GM21576 (cell line): ENCODE measurements at regions not wholly inside any gene's neighbourhood (a gene's known extent, or its start where the extent isn't known, plus 50 kb on each side); places are given as distances from the start of the nearest gene placed in this dataset.
"Not testable (repeated sequence)": the region's sequence is repeated elsewhere in the genome, so short reads cannot be mapped to it uniquely, and the experiment has no call there.

Experiments
- ATAC-seq: cut with Tn5 transposase; IDR thresholded peaks from one replicate; pipeline ENCODE4 v1.9.1; 2021; ENCODE audit warnings: mild to moderate bottlenecking, moderate library complexity; ENCODE audit not compliant: unreplicated experiment

DNA sequence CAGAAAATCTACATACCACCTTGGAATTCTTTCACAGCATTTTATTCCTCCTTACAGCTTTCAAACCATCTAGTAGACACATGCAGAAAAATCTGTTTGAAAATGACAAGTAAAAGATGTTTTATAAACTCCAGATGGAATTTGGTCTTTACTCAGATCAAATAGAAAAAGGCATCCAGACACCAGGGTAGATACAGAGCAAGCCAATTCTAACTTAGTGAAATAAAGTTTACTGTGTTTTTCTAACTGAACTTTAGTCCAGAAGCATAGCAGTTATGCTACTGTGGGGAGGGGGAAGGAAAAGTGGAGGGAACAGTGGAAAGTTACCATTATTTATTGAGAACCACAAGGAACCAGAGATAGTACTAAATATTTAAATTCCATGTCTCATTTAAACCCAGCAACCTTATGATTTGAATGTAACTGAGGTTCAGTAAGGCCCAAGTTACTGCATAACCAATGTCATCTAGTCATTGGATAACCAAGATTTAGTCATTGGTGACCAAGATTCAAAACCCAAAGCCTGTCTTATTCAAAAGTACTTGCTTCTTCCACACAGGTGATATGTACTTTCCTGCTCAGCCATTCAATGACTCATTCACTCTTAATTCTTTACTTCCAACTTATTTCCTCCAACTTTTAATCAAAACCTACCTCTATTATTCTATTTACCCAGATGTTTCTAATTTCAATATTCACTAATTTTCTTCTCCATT, 57.7 kb downstream of the RAD51AP2 start:
- no peak for ATAC-seq

DNA sequence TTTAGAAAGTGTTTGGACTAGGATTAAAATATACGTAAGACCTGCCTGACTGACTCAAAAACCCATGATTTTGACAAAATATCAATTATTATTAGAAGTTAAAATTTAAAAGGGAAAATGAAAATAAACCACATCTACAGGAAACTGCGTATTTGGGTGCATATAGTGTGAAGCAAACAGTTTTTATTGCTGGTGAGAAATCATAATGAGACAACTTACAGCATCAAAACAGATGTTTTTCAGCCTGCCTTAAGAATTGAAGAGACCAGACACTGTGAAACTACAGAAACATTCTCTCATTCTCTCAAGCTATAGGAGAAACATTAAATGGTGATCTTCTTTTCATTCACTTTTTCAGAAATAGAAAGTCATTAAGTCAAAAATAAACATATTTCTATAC, 62.9 kb downstream of the RAD51AP2 start:
- no peak for ATAC-seq

DNA sequence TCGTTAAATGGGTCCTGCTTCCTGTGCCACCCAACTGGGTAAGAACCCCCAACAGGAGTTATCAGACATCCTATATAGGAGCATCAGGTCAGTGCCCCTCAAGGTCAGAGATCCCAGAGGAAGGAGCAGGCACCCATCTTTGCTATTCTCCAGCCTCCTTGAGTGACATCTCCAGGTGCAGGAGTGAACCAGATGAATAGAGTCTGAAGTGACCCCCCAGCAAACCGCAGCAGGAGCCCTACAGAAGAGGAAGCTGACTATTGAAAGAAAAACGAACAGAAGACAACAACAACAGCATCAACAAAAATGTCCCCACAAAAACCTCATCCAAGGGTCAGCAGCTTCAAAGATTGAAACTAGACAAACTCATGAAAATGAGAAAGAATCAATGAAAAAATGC, 72.0 kb downstream of the RAD51AP2 start:
- not testable (repeated sequence) for ATAC-seq

DNA sequence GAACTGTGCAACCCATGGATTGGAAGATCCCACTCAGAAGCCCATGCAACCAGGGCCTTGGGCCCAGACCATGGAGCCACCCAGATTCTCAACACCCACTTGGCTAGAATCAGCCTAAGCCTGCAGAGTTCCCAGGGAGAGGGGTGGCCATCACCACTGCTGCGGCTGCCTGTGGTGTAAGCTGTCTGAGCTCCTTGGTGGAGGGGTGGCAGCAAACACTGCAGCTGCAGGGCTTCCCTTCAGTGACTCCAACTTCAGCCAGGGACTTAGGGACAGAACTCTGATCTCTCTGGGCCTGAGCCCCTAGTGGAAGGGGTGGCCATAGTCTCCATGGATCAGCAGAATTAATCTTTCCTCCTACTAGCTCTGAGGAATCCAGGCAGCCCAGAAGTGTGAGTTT, 72.5 kb downstream of the RAD51AP2 start:
- no peak for ATAC-seq

DNA sequence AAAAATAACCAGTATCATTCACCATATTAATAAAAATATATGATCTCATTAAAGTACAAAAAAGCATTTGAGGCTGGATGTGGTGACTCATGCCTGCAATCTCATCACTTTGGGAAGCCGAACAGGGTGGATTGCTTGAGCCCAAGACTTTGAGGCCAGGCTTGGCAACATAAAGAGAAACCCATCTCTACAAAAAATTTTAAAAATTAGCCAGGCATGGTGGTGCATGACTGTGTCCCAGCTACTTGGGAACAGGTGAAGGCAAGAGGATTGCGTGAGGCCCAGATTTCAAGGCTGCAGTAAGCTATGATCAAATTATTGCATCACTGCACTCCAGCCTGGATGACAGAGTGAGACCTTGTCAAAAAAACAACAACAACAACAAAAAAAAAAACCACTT, 75.9 kb downstream of the RAD51AP2 start:
- no peak for ATAC-seq

DNA sequence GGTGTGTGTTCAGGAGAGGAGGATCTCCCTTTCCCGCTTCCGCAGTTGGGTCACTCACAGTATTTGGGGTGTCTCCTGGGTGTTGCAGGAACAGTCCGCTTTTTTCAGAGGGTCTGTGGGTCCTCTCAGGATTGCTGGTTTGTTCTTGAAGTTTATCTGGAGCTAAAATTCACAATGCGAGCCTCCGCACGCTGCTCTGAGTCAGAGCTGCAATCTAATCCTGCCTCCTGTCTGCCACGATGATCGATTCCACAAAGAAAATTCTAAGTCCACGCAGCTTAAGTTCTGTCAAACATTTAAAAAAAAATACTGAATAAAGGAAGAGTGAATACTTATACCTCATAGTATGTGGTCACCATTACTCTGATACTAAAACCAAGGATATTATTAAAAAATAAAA, 76.5 kb downstream of the RAD51AP2 start:
- ATAC-seq: no peak

DNA sequence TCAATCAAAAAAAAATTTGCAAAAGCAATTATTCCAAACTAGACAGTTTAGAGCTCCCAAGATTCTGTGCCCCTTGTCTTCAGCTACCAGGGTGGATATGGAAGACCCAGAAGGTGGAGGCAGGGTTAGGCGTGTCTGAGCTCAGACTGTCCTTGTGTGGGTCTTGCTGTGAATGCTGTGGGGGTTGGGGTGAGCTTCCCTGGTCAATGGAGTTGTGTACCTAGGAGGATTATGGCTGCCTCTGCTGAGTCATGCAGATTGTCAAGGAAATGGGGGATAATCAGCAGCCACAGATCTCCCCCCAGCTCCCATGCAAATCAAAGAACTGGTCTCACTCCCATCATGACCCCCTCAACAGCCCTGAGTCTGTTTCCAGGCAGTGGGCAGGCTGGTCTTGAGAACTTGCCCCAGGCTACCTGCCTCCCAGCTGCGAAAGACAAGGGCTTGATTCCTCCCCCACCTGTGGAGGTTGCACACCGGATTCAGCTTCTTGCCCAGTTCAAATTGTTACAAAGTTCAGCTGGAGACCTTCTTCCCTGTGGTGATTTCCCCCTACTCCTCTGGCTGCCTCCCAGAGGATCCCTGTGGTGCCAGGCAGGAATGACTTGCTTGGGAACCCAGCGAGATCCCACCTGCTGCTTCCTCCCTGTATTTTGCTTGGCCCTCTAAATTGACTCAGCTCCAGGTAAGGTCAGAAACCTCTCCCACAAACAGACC, 77.0 kb downstream of the RAD51AP2 start:
- ATAC-seq: no peak

DNA sequence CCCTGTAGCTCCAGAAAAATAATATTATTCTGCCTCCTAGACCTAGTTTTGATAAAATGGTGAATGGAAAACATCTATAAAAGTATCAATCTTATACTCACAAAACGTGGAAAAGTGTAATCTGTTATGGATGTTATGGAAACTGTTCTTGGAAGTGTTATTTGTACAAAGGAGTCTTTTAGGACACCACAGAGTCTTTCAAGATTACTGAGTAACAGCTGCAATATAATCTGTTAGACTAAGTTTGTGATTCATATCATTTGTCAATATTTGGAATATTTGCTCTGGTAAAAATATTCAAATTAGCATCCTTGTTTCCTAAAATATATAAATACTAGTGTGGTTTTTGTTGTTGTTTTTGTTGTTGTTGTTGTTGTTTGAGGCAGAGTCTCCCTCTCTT, 87.9 kb downstream of the RAD51AP2 start:
- no peak for ATAC-seq

DNA sequence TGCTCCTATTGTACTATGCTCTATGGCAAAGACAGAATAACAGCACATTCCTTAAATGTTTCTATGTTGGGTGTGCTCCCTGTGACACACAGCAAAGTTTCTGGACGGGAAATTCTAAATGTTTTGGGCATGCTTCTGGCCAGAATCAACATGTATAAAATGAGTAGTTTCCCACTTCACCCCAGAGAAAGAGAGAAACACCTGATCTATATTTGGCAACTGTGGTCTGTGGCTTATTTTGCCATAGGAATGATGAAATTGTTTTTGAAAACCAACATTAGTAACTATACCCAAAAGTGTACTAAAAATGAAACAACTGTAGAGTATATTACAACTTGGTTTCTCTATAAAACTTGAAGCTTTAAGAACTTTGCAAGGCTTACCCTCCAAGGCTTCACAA, 89.1 kb downstream of the RAD51AP2 start:
- ATAC-seq: no peak

DNA sequence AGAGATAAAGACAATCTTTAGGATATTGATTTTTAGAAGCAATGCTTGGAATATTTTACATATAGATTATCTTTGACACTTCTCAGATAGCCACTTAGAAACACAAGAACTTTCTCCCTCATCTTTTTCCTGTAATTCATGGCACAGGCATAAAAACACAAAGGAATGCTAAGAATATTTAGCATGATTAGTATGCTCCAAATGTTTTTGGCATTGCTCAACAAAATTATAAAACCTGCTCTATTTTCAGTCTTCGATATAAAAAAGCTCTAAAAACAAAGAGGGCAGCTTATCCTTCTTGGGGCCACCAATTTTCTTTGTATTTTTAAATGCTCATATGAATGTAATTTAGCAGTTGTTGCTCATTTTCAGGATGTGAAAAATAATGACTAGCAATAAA, 90.8 kb downstream of the RAD51AP2 start:
- no peak for ATAC-seq

DNA sequence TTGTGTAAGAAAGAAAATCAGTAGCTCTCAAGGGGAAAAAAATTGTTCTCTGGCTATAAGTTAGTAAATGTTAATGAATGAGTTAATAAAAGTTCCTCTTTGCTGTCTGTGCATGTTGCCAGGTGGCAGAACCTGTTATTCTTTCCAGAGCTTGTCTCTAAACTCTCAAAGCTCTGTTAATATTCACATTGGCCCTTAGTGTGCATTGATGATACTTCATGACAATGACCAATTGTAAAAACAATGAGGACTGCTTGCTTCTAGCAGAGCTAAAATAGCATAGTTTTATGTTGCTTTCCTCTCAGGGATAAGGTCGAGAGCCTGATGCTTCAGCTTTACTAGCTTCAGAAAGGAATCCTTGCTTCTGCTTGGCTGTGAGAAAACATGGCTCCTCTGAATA, 91.5 kb downstream of the RAD51AP2 start:
- ATAC-seq: no peak

DNA sequence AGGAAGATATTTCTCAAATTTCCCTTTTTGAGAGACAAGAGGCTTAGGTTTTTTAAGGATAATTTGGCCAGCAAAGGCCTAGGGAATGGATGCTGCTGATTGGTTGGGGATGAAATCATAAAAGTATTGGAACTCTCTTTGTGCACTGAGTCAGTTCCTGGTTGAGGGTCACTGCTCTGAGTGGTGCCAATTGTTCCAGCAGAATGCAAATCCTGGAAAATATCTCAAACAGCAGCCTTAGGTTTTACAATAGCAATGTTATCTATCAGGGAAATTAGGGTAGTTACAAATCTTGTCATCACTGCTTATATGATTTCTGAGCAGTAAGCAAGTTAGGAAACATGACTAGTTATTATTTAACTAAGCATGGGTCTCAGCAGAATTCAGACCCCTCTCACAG, 96.2 kb downstream of the RAD51AP2 start:
- no peak for ATAC-seq

DNA sequence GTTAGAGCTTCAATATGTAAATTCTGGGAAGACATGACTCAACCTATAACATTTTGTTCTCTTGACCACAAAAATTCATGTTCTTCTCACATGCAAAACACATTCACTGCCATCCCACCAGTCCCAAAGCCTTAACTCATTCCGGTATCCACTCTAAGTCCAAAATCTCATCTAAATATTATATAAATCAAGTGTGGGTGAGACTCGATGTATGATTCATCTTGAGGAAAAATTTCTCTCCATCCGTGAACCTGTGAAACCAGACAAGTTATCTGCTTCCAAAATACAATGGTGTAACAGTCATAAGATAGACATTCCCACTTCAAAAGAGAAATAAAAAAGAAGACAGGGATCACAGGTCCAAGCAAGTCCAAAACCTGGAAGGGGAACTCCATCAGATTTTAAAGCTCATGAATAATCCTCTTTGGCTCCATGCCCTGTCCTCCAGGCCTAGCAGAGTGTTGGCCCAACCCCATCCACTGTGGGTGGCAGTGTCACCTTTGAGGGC, 101.3 kb downstream of the RAD51AP2 start:
- no peak for ATAC-seq

DNA sequence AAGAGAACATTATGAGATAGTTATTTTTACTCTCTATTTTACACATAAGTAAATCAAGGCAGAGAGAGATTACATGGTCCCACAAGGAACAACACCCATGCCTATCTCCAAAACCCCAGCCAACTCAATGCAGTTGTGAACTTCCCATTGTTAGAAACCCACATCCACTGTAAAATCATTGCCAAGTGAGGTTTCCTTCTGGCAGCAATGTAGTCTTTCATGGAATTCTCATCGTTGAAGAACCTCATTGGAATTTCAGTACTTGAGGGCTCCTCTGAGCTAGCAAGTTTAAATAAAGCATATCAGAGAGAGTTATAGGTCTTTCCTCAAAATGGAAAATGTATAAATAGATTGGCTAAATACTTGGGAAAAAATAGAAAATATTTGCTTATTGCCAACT, 105.2 kb downstream of the RAD51AP2 start:
- ATAC-seq: no peak

DNA sequence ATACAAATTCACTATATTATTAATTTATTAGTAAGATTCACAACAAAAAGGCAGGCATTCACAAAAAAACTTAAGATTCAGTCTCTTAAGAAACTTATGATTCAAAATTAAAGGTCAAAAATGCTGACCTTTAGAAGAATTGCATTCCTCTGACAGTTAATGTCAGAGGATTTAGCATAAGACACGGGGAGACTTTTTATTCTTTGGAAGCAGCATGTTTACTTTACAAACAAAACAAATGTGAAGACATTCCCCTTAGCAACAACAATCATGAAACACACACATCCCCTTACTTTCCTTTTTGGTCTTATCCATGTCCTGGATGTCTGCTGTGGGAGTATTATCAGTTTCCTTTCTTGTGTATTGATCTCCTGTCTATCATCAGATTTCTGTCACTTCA, 117.1 kb downstream of the RAD51AP2 start:
- ATAC-seq: no peak

DNA sequence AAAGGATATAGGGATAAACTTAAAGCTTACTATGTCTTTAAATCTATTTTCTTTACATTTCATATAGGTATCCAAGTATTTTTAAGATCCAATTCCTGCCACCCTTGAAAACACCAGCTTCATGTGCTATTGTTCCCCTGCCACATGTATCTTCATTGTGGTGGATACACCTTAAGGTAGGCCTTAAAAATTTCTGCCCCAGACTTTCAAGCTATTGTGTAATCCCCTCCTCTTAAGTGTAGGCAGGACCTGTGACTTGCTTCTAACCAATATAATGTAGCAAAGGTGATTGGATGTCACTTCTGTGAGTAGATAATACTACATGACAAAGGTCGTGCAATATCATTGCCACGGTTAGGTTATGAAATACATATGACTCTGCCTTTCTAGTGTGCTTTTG, 119.5 kb downstream of the RAD51AP2 start:
- ATAC-seq: no peak

DNA sequence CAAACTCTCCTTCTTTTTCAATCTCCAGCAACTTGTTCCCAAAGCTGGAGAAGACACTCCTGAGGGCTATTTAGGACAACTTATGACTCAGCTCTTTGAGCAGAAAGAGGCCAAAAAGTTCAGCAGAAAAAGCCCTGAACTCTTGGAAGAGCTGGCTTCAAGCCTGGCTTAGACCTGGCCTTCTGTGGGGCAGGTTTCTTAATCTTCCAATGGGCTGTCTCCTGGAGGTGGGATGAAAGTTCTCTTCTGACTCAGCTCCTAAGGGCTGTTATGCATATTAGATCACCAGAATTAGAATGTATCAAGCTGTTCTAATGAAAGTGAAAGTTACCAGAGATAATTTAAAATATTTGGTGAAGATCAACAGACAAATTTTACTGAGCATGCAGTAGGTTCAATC, 129.4 kb downstream of the RAD51AP2 start:
- ATAC-seq: no peak

DNA sequence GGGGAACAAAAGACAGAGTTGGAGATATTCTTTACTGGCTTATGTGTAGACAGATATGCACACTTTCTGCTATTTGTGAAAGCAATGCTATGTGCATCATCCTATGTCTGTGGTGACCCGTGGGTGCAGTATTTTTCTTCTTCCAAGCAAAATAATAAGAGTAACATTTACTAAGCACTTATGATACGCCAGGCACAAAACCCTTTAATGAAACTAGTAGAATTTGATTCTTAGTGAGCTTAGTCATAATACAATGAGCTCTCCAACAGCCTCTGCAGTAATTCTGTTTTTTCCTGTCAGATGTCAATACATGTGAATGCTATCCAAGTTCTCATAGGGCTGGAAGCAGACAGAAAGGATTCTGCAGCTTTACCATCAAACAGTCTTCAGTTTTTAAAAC, 130.6 kb downstream of the RAD51AP2 start:
- no peak for ATAC-seq

DNA sequence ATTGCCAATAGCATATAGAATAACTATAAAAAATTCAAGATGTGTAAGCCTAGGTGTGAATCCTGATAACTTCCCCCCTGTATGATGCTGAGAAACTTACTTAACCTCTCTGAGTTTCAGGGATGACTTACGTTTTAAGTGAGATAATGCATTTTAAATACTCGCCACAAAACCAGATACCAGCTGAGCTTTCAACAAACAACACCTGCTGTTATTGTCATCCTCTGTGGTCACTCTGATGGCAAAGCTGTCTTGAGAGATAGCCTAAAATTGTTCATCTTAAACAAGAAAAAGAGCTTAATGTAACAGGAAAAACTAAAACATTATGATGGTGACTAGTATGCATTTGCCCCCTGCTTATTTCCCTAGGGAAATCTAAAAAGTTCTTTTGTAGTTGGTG, 131.5 kb downstream of the RAD51AP2 start:
- ATAC-seq: no peak

DNA sequence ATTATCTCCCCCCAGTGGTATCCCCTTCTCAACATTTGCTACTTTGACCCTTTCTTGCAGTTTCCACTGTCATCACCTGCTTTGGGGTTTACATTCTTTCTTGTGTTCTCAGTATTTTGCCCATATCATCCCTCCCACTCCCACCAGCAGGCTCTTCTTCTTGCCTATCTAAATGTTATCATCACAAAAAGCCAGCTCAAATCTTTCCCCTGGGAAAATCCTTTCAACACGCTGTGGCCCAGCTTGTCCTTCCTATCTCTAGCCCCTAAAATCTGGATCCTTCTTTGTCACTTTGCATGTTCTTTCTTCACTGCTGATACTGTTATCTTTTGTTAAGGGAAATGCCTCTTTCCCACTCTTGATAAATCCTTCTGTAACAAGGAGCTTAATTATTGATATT, 138.2 kb downstream of the RAD51AP2 start:
- no peak for ATAC-seq

DNA sequence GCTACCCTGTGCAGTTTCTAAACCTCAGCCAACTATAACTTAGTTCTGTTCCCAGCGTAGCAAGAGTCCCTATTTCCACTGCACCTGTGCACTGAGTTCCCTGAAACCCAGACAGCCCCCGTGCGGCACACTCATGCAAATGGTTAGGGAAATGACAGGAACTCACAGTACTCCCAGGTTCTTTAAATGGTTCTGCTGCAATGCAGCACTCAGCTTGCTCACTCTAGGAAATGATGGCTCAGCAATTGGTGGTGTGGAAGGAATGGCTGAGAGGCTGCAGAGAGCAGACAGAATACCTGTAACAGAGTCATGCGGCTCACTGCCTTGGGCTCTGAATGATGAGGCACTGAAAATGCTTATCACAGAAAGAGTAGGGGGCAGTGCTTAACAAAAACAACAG, 143.0 kb downstream of the RAD51AP2 start:
- ATAC-seq: no peak

DNA sequence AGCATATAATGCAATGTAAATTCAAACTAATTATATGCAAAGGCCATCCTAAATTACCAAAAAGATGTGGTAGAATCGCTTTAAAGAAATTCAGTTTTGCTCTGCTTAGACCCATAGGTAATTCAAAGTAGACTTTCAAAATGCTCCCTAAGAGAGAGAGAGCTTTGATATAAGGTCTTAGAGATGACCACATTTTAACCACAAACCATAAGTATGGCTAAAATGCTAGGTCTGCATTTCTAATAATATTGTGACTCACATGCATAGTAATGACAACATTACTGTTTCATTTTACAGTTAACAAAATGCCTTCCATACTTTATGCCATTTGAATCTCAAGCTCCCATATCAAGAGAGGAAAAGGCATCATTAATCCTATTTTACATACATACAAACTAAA, 144.5 kb downstream of the RAD51AP2 start:
- no peak for ATAC-seq

DNA sequence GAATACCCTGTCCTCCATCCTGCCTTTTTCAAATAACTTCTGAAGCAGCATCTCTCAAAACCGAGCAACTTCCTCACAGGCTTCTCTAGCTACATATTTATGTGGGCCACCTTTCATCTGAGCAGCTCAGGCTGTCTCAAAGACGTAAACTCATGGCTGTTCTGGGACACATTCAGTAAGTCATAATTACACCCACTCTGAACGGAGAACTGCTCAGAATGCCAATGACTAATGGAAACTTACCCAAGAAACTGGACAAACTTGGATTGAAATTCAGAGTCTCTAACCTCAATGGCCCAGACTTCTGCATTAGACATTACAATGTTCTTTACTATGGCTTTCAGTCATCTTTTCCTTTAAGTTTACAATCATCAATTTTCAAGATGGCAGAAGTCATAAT, 145.2 kb downstream of the RAD51AP2 start:
- ATAC-seq: no peak
